Gastrocnemius medialis (tissue), 4 donors: ENCODE measurements at regions not wholly inside any gene's neighbourhood (a gene's known extent, or its start where the extent isn't known, plus 50 kb on each side); places are given as distances from the start of the nearest gene placed in this dataset.

Source experiments
- ATAC-seq, 2 donors: fragments of 150-250 bp; one replicate each; pipeline ENCODE4 v1.9.1; 2016
- DNase-seq, 2 donors: peaks; one replicate each; pipeline ENCODE4 v3.0.0-alpha.2; 2019
- H3K27ac ChIP-seq, 4 donors: fragments of 200-600 bp; sonication (generic); 1 replicate in 1 of 4; 2 replicates in 3 of 4; pipeline ENCODE4 v1.5.1; 2016 to 2018; ENCODE audit warnings: mild to moderate bottlenecking in 2 of 4, moderate library complexity in 1 of 4
- H3K27me3 ChIP-seq, 3 donors: fragments of 200-600 bp; sonication (generic) in 2 of 3; 1 replicate in 1 of 3; 2 replicates in 2 of 3; pipeline versions ENCODE4 v1.5.1 to v1.6.0; 2016 to 2019; ENCODE audit warnings: mild to moderate bottlenecking in 1 of 3, moderate library complexity in 1 of 3
- H3K36me3 ChIP-seq, 2 donors: fragments of 200-600 bp; sonication (generic) in 1 of 2; one replicate each; pipeline ENCODE4 v1.5.1; 2017 to 2018
- H3K4me1 ChIP-seq, 2 donors: fragments of 200-600 bp; sonication (generic) in 1 of 2; one replicate each; pipeline ENCODE4 v1.5.1; 2016 to 2017; ENCODE audit warnings: mild to moderate bottlenecking in 2 of 2
- H3K4me3 ChIP-seq, 4 donors: fragments of 200-600 bp; sonication (generic) in 3 of 4; 1 replicate in 1 of 4; 2 replicates in 3 of 4; pipeline ENCODE4 v1.5.1; 2016 to 2019; ENCODE audit warnings: mild to moderate bottlenecking in 2 of 4
- H3K9me3 ChIP-seq, 3 donors: fragments of 200-600 bp; sonication (generic) in 2 of 3; 1 replicate in 1 of 3; 2 replicates in 2 of 3; pipeline ENCODE4 v1.5.1; 2016 to 2019
- POLR2A ChIP-seq, 2 donors: fragments of 450-650 bp; IDR thresholded peaks; one replicate each; pipeline ENCODE4 v1.6.1; 2017; ENCODE audit warnings: antibody characterized with exemption in 2 of 2, mild to moderate bottlenecking in 2 of 2, moderate library complexity in 2 of 2
- in situ Hi-C, 4 donors: fragments of 200-750 bp; cut with MboI; loops; one replicate each; pipeline versions ENCODE4 v1.15.0 to v1.8.0; 2017; ENCODE audit warnings: low sequenced_read_pairs in 4 of 4
- intact Hi-C: fragments of 100-400 bp; cut with DNase I; formaldehyde crosslinking; loops from one replicate; pipeline ENCODE4 v1.15.1; 2023; ENCODE audit warnings: low total_unique reads
- TF ChIP-seq, protein P1 (sequence below), 5 experiments: fragments of 450-650 bp in 3 of 5; fragments of 200-600 bp in 2 of 5; sonication (generic) in 2 of 5; IDR thresholded peaks in 4 of 5; conservative IDR thresholded peaks in 1 of 5; 1 replicate in 4 of 5; 2 replicates in 1 of 5; pipeline ENCODE4 v1.5.1; 2016 to 2019; ENCODE audit warnings: antibody characterized with exemption in 5 of 5, mild to moderate bottlenecking in 3 of 5, moderate library complexity in 3 of 5

DNA sequence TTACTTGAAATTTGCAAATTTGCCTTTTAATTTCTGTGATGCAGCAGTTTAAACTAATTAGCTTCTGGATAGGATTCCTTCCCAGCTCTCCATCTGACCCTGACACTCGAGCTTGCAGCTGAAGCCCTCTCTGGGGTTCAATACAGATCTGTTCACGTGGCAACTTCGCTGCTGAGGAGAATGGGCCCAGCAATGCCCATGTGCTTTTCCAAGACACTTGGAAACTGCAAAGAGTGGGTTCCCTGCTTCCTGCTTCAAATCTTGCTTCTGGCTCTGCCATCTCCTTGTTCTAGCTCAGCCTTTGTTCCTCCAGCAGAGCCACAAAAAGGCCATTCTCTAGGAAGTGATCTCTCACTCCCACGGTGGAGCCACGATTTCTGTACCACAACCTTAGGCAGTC lies 50.0 kb upstream of the IRX6 start:
- intact Hi-C loops (loop anchor here (5.0 kb wide), 1 partner anchor 113 kb away; no protein-coding TSS in a partner anchor), in situ Hi-C loops (no loop called here)
- Histone ChIP-seq H3K27me3 (no peaks in the 10 kb centered on the region), H3K27ac (no peak overlapping the region), H3K4me3 (no peak overlapping the region), H3K9me3 (no peaks in the 10 kb centered on the region), H3K4me1 (peaks cover 7 to 12% of the 10 kb centered on the region in 2 donors), H3K36me3 (no peaks in the 10 kb centered on the region)
- ATAC-seq: no peak
- no peak for DNase-seq
- TF ChIP-seq, protein P1, sequence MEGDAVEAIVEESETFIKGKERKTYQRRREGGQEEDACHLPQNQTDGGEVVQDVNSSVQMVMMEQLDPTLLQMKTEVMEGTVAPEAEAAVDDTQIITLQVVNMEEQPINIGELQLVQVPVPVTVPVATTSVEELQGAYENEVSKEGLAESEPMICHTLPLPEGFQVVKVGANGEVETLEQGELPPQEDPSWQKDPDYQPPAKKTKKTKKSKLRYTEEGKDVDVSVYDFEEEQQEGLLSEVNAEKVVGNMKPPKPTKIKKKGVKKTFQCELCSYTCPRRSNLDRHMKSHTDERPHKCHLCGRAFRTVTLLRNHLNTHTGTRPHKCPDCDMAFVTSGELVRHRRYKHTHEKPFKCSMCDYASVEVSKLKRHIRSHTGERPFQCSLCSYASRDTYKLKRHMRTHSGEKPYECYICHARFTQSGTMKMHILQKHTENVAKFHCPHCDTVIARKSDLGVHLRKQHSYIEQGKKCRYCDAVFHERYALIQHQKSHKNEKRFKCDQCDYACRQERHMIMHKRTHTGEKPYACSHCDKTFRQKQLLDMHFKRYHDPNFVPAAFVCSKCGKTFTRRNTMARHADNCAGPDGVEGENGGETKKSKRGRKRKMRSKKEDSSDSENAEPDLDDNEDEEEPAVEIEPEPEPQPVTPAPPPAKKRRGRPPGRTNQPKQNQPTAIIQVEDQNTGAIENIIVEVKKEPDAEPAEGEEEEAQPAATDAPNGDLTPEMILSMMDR (IDR thresholded peaks at IDR 0.05 in 4 of 5, conservative IDR thresholded peaks at IDR 0.05 in 1 of 5): no peak
- no peak for TF ChIP-seq POLR2A (IDR thresholded peaks at IDR 0.05)
